OCI-LY7 (cell line): ENCODE measurements at regions not wholly inside any gene's neighbourhood (a gene's known extent, or its start where the extent isn't known, plus 50 kb on each side); places are given as distances from the start of the nearest gene placed in this dataset.

Source experiments
- CTCF ChIP-seq: fragments of 200-600 bp; sonication (generic); conservative IDR thresholded peaks from 2 replicates; pipeline ENCODE4 v1.5.1; 2014; ENCODE audit warnings: mild to moderate bottlenecking, antibody characterized with exemption, low read length, moderate library complexity, mixed read lengths
- EZH2phosphoT487 ChIP-seq: fragments of 200-600 bp; sonication (generic); IDR thresholded peaks from 2 replicates; pipeline ENCODE4 v1.6.1; 2018; ENCODE audit warnings: low read depth, borderline replicate concordance, mild to moderate bottlenecking, mixed run types, antibody characterized with exemption, low read length, moderate library complexity, mixed read lengths

DNA sequence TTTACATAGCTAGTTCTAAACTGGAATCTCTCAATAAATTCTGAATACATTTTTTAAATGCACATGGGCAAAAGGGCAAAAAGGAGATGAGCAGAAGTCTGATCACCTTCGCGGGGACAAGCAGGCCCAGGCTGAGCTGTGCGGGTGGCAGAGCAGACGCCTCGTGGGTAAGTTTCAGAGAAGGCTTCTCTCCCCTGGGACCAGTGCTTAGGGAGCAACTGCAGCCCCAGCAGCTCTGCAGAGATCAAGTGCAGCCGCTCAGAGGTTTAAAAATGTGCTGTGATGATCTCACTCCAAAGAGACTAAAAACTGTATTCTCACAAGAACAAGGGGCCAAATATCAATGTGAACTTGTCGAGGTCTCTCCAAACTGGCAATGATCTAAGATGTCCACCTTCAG is 264.3 kb upstream of the RNF32 start:
- no peak for TF ChIP-seq CTCF
- no peak for TF ChIP-seq EZH2phosphoT487
